Nephron (organoid): ENCODE measurements at regions not wholly inside any gene's neighbourhood (a gene's known extent, or its start where the extent isn't known, plus 50 kb on each side); places are given as distances from the start of the nearest gene placed in this dataset.
A peak's percentile ranks its signal among the peaks of the same experiment; 100 is the strongest.
"Not testable (repeated sequence)": the region's sequence is repeated elsewhere in the genome, so short reads cannot be mapped to it uniquely, and the experiment has no call there.

Experiments
- H3K27ac Mint-ChIP-seq, 3 experiments: 2 replicates each; pipeline ENCODE4 v1.8.0; 2020; ENCODE audit warnings: mixed read lengths in 3 of 3, mild to moderate bottlenecking in 2 of 3, moderate library complexity in 1 of 3
- H3K27me3 Mint-ChIP-seq: 2 replicates; pipeline ENCODE4 v1.8.0; 2021; ENCODE audit warnings: low read depth, mild to moderate bottlenecking, moderate library complexity, mixed read lengths
- H3K36me3 Mint-ChIP-seq: 2 replicates; pipeline ENCODE4 v1.8.0; 2020; ENCODE audit warnings: low read depth, mixed read lengths
- H3K4me1 Mint-ChIP-seq: 2 replicates; pipeline ENCODE4 v1.8.0; 2020; ENCODE audit warnings: mixed read lengths
- H3K4me3 Mint-ChIP-seq, 3 experiments: 2 replicates each; pipeline ENCODE4 v1.8.0; 2020; ENCODE audit warnings: mild to moderate bottlenecking in 3 of 3, mixed read lengths in 3 of 3, moderate library complexity in 2 of 3
- H3K9me3 Mint-ChIP-seq: 2 replicates; pipeline ENCODE4 v1.8.0; 2020; ENCODE audit warnings: mixed read lengths
- CTCF ChIP-seq, 3 experiments: fragments of 200-600 bp; sonication (generic); IDR thresholded peaks; one replicate each; pipeline ENCODE4 v1.5.0; 2021; ENCODE audit warnings: antibody characterized with exemption in 3 of 3; ENCODE audit not compliant: unreplicated experiment in 3 of 3

- Mint-ChIP-seq H3K9me3 (no peaks in the 10 kb centered on the region), H3K27me3 (no peaks in the 10 kb centered on the region), H3K4me1 (peaks cover 48% of the 10 kb centered on the region), H3K36me3 (no peaks in the 10 kb centered on the region), H3K27ac (peak overlapping the region in 2 of 3 experiments; percentile 11 to 47), H3K4me3 (no peak overlapping the region)
- TF ChIP-seq CTCF (IDR thresholded peaks at IDR 0.05; ENCODE audit: unreplicated experiment in 3 of 3): no peak
These were observed 1084.6 kb downstream of the UQCRFS1 start for GRCh38 chr19:28128341-28128740.

GRCh38 chr19:28126135-28126898 lies 1086.6 kb downstream of the UQCRFS1 start:
- no peaks in the 10 kb centered on the region for H3K36me3 Mint-ChIP-seq
- H3K9me3 Mint-ChIP-seq: no peaks in the 10 kb centered on the region
- TF ChIP-seq CTCF (IDR thresholded peaks at IDR 0.05; ENCODE audit: unreplicated experiment in 3 of 3): no peak
- H3K4me3 Mint-ChIP-seq: no peak overlapping the region
- no peaks in the 10 kb centered on the region for H3K27me3 Mint-ChIP-seq
- peak overlapping the region; percentile 66 to 71 (median 68) for H3K27ac Mint-ChIP-seq
- peaks cover 46% of the 10 kb centered on the region for H3K4me1 Mint-ChIP-seq

- Mint-ChIP-seq H3K4me3 (no peak overlapping the region), H3K27me3 (no peaks in the 10 kb centered on the region), H3K36me3 (no peaks in the 10 kb centered on the region), H3K9me3 (no peaks in the 10 kb centered on the region), H3K27ac (no peak overlapping the region), H3K4me1 (peaks cover 31% of the 10 kb centered on the region)
- no peak for TF ChIP-seq CTCF (IDR thresholded peaks at IDR 0.05; ENCODE audit: unreplicated experiment in 3 of 3)
These were observed 1090.2 kb downstream of the UQCRFS1 start for GRCh38 chr19:28122734-28123133.

- Mint-ChIP-seq H3K27me3 (no peaks in the 10 kb centered on the region), H3K27ac (peak overlapping the region in 2 of 3 experiments; percentile 28 to 82), H3K36me3 (no peaks in the 10 kb centered on the region), H3K9me3 (no peaks in the 10 kb centered on the region), H3K4me1 (peaks cover 16% of the 10 kb centered on the region), H3K4me3 (no peak overlapping the region)
- no peak for TF ChIP-seq CTCF (IDR thresholded peaks at IDR 0.05; ENCODE audit: unreplicated experiment in 3 of 3)
These were observed 1094.7 kb downstream of the UQCRFS1 start for GRCh38 chr19:28118235-28118634.

- no peak for TF ChIP-seq CTCF (IDR thresholded peaks at IDR 0.05; ENCODE audit: unreplicated experiment in 3 of 3)
- Mint-ChIP-seq H3K9me3 (no peaks in the 10 kb centered on the region), H3K27ac (no peak overlapping the region), H3K4me3 (no peak overlapping the region), H3K4me1 (peaks cover 16% of the 10 kb centered on the region), H3K27me3 (no peaks in the 10 kb centered on the region), H3K36me3 (no peaks in the 10 kb centered on the region)
These were observed 1095.8 kb downstream of the UQCRFS1 start for GRCh38 chr19:28117143-28117542.

- not testable (repeated sequence) for H3K27ac Mint-ChIP-seq, H3K4me3 Mint-ChIP-seq, H3K36me3 Mint-ChIP-seq, H3K27me3 Mint-ChIP-seq, H3K9me3 Mint-ChIP-seq
- peaks cover 16% of the 10 kb centered on the region for H3K4me1 Mint-ChIP-seq
These were observed 1096.6 kb downstream of the UQCRFS1 start for GRCh38 chr19:28116379-28116778.
